ENCODE measurements at regions not wholly inside any gene's neighbourhood (a gene's known extent, or its start where the extent isn't known, plus 50 kb on each side); places are given as distances from the start of the nearest gene placed in this dataset.

DNA sequence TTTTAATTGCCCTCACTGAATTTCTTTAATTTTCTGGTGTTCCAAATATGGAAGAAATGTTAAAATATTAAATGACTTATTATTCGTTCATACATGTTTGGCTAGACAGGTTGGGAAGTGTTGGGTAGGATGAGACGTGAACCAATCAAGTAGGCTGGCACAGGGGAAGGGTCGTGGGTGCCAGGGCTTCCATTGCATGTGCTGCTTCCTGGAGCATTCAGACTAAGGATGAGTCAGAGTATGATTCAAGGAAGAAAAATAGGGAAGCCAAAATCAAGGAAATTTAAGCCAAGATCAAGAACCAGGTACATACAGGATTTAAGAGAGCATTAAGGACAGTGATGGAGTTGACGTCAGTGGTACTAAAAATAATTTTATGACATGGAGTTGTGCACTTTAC lies 2068.0 kb downstream of the MAT2B start:
- TF ChIP-seq, protein P1, sequence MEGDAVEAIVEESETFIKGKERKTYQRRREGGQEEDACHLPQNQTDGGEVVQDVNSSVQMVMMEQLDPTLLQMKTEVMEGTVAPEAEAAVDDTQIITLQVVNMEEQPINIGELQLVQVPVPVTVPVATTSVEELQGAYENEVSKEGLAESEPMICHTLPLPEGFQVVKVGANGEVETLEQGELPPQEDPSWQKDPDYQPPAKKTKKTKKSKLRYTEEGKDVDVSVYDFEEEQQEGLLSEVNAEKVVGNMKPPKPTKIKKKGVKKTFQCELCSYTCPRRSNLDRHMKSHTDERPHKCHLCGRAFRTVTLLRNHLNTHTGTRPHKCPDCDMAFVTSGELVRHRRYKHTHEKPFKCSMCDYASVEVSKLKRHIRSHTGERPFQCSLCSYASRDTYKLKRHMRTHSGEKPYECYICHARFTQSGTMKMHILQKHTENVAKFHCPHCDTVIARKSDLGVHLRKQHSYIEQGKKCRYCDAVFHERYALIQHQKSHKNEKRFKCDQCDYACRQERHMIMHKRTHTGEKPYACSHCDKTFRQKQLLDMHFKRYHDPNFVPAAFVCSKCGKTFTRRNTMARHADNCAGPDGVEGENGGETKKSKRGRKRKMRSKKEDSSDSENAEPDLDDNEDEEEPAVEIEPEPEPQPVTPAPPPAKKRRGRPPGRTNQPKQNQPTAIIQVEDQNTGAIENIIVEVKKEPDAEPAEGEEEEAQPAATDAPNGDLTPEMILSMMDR (IDR thresholded peaks at IDR 0.05; ENCODE audit: poor library complexity, severe bottlenecking), result no peak
- TF ChIP-seq TAF1 (IDR thresholded peaks at IDR 0.05; ENCODE audit: low read depth) (no peak), EP300 (conservative IDR thresholded peaks at IDR 0.05; ENCODE audit: poor library complexity, severe bottlenecking) (no peak)
